Nephron progenitor cell (in vitro differentiated cells): ENCODE measurements at regions not wholly inside any gene's neighbourhood (a gene's known extent, or its start where the extent isn't known, plus 50 kb on each side); places are given as distances from the start of the nearest gene placed in this dataset.

Experiments
- DNase-seq: peaks from one replicate; pipeline ENCODE4 v3.0.0; 2021
- H3K27ac Mint-ChIP-seq: 2 replicates; pipeline ENCODE4 v1.8.0; 2021; ENCODE audit warnings: mild to moderate bottlenecking, moderate library complexity, mixed read lengths
- H3K27me3 Mint-ChIP-seq: 2 replicates; pipeline ENCODE4 v1.8.0; 2021; ENCODE audit warnings: mild to moderate bottlenecking, low read depth, mixed read lengths; ENCODE audit not compliant: poor library complexity
- H3K36me3 Mint-ChIP-seq: 2 replicates; pipeline ENCODE4 v1.8.0; 2021; ENCODE audit warnings: low read depth, mixed read lengths
- H3K4me1 Mint-ChIP-seq: 2 replicates; pipeline ENCODE4 v1.8.0; 2021; ENCODE audit warnings: mixed read lengths
- H3K4me3 Mint-ChIP-seq: 2 replicates; pipeline ENCODE4 v1.8.0; 2021; ENCODE audit warnings: mild to moderate bottlenecking, moderate library complexity, mixed read lengths
- H3K9me3 Mint-ChIP-seq: 2 replicates; pipeline ENCODE4 v1.8.0; 2021; ENCODE audit warnings: mild to moderate bottlenecking, moderate library complexity, mixed read lengths
- TF ChIP-seq, protein P1 (sequence below): fragments of 200-600 bp; sonication (generic); IDR thresholded peaks from 2 replicates; pipeline ENCODE4 v1.5.0; 2021; ENCODE audit warnings: antibody characterized with exemption

DNA sequence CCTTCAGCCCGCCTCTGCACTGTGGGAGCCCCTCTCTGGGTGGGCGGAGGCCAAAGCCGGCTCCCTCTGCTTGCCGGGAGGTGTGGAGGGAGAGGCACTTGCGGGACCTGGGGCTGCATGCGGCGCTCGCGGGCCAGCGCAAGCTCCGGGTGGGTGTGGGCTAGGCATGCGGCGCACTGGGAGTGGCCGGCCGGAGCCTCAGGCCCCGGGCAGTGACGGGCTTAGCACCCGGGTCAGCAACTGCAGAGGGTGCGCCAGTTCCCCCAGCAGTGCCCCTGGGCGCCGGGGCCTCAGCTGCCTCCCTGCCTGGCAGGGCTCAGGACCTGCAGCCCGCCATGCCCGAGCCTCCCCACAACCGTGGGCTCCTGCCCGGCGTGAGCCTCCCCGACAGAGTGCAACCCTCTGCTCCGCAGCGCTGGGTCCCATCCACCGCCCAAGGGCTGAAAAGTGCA lies 98.9 kb upstream of the POU1F1 start:
- Mint-ChIP-seq H3K4me1 (peaks cover 16% of the 10 kb centered on the region), H3K9me3 (peaks cover 16% of the 10 kb centered on the region)
- DNase-seq, result no peak

DNA sequence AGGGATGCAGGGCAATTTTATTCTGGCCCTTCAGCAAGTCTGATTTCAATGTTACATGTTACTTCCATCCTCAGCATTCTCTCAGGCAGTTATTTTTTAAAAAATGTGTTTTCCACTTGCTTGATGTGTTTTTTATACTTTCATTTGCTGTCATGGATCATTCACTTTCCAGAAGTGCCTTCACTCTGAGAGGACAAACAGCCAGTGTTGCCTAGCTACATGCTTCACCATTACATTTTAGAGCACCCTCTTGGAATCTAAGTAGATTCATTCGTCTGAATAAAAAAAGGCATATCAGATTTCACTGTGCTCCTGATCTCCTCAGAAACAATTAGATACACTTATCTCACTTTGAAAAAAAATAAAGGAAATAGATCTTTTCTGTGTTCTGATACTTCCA lies 93.6 kb upstream of the POU1F1 start:
- TF ChIP-seq, protein P1, sequence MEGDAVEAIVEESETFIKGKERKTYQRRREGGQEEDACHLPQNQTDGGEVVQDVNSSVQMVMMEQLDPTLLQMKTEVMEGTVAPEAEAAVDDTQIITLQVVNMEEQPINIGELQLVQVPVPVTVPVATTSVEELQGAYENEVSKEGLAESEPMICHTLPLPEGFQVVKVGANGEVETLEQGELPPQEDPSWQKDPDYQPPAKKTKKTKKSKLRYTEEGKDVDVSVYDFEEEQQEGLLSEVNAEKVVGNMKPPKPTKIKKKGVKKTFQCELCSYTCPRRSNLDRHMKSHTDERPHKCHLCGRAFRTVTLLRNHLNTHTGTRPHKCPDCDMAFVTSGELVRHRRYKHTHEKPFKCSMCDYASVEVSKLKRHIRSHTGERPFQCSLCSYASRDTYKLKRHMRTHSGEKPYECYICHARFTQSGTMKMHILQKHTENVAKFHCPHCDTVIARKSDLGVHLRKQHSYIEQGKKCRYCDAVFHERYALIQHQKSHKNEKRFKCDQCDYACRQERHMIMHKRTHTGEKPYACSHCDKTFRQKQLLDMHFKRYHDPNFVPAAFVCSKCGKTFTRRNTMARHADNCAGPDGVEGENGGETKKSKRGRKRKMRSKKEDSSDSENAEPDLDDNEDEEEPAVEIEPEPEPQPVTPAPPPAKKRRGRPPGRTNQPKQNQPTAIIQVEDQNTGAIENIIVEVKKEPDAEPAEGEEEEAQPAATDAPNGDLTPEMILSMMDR, result no peak
- Mint-ChIP-seq H3K4me1 (peaks cover 32% of the 10 kb centered on the region), H3K27me3 (no peaks in the 10 kb centered on the region), H3K4me3 (no peak overlapping the region), H3K9me3 (peaks cover 10% of the 10 kb centered on the region), H3K27ac (peak overlapping the region; percentile 17), H3K36me3 (peaks cover 4% of the 10 kb centered on the region)
- no peak for DNase-seq

More for the DNA sequence above, 98.9 kb upstream of the POU1F1 start:
- Mint-ChIP-seq H3K27ac (no peak overlapping the region), H3K27me3 (no peaks in the 10 kb centered on the region), H3K36me3 (peaks cover 4% of the 10 kb centered on the region), H3K4me3 (no peak overlapping the region)
- TF ChIP-seq, protein P1, result no peak

DNA sequence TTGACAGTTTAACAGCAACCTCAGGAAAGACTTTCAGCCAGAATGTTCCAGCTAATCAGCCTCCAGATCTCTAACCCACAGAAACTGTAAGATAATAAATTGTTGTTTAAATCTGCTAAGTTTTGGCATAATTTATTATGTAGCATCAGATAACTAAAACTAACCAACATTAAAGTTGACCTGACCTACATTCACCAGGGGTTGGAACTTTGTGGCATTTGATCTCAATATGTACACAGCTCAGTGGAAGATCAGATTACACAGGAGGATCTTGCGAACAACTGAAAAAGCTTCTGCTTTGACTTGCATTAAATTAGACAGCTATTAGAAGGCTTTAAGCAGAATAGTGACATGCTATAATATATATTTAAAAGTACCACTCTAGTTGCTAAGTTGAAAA lies 91.4 kb upstream of the POU1F1 start:
- Mint-ChIP-seq H3K36me3 (no peaks in the 10 kb centered on the region), H3K4me3 (no peak overlapping the region), H3K27me3 (no peaks in the 10 kb centered on the region), H3K9me3 (no peaks in the 10 kb centered on the region), H3K27ac (peak overlapping the region; percentile 17), H3K4me1 (peaks cover 32% of the 10 kb centered on the region)
- no peak for DNase-seq
- TF ChIP-seq, protein P1, result no peak

DNA sequence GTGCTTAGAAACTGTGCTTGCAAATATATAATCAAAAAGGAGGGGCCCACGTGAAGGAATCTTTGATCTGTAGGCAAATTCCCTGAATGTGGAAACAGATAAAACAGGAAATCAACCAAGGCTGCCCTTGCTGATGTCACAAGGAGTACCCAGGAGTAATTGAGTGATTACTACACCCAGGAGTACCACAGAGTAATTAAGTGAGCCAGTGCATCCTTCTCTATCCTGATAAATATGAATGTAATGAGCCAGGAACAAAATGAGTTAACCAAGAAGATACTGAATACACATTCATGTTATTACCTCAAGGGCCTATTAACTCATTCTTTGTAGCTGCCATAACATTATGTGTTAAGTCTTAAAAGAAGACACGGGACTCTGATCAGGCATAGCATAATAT lies 87.3 kb upstream of the POU1F1 start:
- Mint-ChIP-seq H3K36me3 (no peaks in the 10 kb centered on the region), H3K27ac (no peak overlapping the region), H3K4me1 (peaks cover 17% of the 10 kb centered on the region), H3K4me3 (no peak overlapping the region), H3K9me3 (no peaks in the 10 kb centered on the region), H3K27me3 (no peaks in the 10 kb centered on the region)
- TF ChIP-seq, protein P1, result no peak
- DNase-seq, result no peak

DNA sequence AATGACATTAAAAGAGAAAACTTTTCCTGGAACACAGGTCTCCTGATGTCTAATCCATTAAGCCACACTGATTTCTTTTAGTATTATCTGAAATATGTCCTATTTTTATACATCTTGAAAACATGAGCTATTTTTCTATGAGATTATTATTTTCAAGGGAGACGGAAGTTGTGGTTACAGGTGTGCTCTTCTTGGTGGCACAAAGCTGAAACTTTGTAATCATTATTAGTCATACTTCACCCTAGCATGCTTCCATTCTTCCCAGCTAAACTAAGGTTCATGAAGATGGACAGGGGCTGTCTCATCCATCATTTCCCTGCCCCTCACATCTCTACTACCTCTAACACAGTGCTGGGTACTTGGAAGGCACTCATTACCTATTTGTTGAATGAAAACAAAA lies 85.6 kb upstream of the POU1F1 start:
- TF ChIP-seq, protein P1, result no peak
- H3K4me3 Mint-ChIP-seq, result no peak overlapping the region
- no peaks in the 10 kb centered on the region for H3K4me1 Mint-ChIP-seq
- DNase-seq, result no peak
- no peaks in the 10 kb centered on the region for H3K27me3 Mint-ChIP-seq
- no peaks in the 10 kb centered on the region for H3K36me3 Mint-ChIP-seq
- no peak overlapping the region for H3K27ac Mint-ChIP-seq
- no peaks in the 10 kb centered on the region for H3K9me3 Mint-ChIP-seq

DNA sequence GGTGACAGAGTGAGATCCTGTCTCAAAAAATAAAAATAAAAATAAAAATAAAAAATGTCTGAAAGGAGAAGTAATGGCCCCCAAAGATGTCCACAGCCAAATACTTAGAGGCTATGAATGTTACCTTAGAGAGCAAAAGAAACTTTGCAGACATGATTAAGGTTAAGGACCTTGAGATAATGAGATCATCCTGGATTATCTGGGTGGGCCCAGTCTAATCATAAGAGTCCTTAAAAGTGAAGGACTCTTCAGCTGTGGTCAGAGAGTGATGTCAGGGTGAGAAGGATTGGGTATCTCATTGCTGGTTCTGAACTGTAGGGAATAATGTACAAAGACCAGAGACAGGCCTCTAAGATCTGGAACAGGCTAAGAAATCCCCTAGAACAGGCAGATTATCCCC lies 84.9 kb upstream of the POU1F1 start:
- H3K4me1 Mint-ChIP-seq, result no peaks in the 10 kb centered on the region
- H3K36me3 Mint-ChIP-seq, result no peaks in the 10 kb centered on the region
- no peaks in the 10 kb centered on the region for H3K9me3 Mint-ChIP-seq
- H3K4me3 Mint-ChIP-seq, result no peak overlapping the region
- DNase-seq, result no peak
- H3K27me3 Mint-ChIP-seq, result no peaks in the 10 kb centered on the region
- TF ChIP-seq, protein P1, result no peak
- H3K27ac Mint-ChIP-seq, result no peak overlapping the region
